HG03378 (cell line): ENCODE measurements at regions not wholly inside any gene's neighbourhood (a gene's known extent, or its start where the extent isn't known, plus 50 kb on each side); places are given as distances from the start of the nearest gene placed in this dataset.
"Not testable (repeated sequence)": the region's sequence is repeated elsewhere in the genome, so short reads cannot be mapped to it uniquely, and the experiment has no call there.

Experiments used
- ATAC-seq: cut with Tn5 transposase; IDR thresholded peaks from one replicate; pipeline ENCODE4 v1.9.1; 2021; ENCODE audit warnings: mild to moderate bottlenecking, moderate library complexity; ENCODE audit not compliant: unreplicated experiment

DNA sequence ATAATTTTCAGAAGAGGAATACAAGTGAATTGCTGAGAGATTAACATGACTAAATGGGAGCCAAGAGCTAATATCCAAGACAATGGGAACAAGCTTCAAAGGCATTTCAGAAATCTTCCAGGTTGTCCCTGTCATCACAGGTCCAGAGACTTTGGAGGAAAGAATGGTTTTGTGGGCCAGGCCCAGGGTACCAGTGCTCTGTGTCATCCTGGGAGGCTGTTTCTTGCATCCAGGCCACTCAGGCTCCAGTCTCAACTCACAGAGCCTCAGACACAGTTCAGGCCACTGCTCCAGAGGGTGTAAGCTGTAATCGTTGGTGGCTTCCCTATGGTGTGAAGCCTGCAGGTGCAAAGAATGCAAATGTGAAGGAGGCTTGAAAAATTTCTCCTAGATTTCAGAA, 170.4 kb upstream of the NRG3 start:
- no peak for ATAC-seq

- no peak for ATAC-seq
Measured at GRCh38 chr10:81708416-81708815, 166.6 kb upstream of the NRG3 start.

DNA sequence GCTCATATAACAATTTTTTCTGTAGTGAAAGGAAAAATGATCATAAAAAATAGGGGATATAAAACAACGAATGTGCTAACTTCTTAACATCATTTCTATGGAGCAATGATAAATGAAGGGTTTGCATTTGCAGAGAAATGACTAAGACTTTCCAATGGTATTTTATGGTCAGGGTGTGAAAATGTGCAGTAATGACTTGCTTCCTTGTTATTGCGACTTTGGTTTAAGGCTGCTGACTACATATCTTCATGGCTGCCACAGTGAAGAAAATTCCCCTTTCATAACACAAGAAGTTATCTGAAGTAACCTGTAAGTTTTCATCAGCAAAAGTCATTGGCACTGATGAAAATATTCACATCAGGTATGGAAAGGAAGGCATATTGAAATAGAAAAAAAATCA, 166.1 kb upstream of the NRG3 start:
- no peak for ATAC-seq

DNA sequence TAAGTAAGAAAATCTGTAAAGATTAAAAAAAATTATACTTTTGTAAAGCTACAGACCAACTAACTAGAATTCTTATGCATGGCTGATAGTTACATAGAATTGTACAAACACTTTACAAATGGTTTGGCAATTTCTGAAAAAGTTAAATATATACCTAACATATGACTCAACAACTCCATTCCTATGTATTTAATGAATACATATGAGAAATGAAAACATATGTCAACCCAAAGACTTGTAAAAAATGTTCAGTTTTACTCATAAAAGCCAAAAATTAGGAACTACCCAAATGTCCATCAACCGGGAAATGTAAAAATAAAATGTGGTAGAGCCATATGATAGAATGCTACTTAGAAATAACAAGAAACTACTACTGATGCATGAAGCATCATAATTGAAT, 152.6 kb upstream of the NRG3 start:
- ATAC-seq = no peak

- no peak for ATAC-seq
Measured at GRCh38 chr10:81724431-81724830, 150.6 kb upstream of the NRG3 start.

- ATAC-seq = no peak
Measured at GRCh38 chr10:81725851-81726250, 149.1 kb upstream of the NRG3 start.

DNA sequence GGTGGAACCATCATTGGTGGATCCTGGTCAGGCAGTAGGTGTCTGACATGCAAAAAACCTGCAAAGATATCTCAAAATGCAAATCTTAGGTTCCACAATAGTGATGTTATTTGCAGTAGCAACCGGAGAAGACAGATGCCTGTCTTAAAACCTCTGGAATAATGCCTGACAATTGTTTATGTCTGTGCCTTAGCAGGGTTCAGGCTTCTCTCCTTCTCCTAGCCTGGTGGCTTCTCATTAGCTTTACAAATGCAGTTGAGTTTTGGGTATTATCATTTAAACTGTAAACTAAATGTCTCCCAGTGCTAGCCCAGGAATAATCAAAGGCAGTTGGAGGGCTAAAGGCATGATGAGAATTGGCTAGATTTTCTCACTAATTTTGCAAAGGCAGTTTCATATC, 146.3 kb upstream of the NRG3 start:
- ATAC-seq = no peak

DNA sequence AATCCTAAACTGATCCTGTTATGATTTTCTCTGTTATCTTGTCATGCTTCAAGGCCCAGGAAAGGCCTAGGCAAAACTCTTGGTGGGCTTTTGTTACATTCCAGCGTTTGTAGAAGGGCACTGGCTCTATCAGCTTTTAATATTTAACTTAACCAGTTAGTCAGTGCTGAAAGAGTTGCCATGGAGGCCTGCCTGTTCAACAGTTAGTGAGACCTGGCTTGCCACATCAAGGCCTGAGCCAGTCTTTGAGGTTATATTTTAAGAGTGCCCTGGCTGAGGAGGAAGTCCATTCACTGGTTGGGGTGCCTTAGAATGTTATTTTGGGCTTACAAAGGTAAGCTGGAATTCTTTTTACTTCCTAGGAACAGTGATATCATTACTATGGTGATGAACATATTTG, 144.1 kb upstream of the NRG3 start:
- ATAC-seq = no peak

- ATAC-seq = no peak
Measured at GRCh38 chr10:81733542-81733941, 141.5 kb upstream of the NRG3 start.

DNA sequence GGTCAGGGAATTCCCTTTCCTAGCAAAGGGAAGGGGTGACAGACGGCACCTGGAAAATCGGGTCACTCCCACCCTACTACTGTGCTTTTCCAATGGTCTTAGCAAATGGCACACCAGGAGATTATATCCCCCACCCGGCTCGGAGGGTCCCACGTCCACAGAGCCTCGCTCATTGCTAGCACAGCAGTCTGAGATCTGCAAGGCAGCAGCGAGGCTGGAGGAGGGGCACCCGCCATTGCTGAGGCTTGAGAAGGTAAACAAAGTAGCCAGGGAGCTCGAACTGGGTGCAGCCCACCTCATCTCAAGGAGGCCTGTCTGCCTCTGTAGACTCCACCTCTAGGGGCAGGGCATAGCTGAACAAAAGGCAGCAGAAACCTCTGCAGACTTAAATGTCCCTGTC, 139.8 kb upstream of the NRG3 start:
- not testable (repeated sequence) for ATAC-seq

DNA sequence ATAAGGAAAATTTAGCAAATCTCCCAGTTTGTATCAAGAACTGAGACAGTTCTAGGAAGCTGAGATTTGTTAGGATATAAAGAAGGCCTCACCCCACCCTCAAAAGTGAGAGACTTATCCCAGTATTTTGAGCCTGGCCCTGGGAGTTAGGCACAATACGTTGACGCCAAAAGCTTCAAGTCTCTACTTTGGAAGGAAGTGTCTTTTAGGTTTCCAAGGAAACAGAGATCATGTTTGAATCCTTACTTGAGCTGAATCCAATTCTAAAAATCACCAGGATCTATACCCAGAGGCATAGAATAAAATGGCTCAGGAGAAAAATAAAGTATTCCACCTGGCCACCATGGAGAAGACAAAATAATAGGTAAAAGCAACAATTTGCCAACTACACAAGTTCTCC, 115.9 kb upstream of the NRG3 start:
- no peak for ATAC-seq

- ATAC-seq = no peak
Measured at GRCh38 chr10:81784111-81784597, 90.8 kb upstream of the NRG3 start.

- no peak for ATAC-seq
Measured at GRCh38 chr10:81792729-81793128, 82.3 kb upstream of the NRG3 start.

DNA sequence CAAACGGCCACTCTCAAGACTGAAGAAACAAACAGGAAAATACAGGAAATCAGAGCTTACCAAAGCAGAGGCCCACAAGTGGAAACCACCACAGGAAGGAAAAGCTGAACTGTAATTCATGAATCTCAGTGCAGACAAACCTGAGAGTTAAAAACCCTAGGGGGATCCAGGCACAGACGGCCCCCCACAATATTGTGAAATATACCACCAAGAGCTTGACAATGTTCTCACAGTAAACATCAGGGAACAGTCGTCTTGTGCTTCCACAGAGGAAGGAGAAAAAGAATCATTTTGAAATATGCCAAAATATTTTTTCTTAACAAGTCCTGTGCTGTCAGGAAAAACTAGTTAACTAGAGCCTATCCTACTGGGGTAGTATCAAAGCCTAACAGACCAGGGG, 68.2 kb upstream of the NRG3 start:
- ATAC-seq = no peak

- ATAC-seq = no peak
Measured at GRCh38 chr10:81814842-81815241, 60.2 kb upstream of the NRG3 start.

DNA sequence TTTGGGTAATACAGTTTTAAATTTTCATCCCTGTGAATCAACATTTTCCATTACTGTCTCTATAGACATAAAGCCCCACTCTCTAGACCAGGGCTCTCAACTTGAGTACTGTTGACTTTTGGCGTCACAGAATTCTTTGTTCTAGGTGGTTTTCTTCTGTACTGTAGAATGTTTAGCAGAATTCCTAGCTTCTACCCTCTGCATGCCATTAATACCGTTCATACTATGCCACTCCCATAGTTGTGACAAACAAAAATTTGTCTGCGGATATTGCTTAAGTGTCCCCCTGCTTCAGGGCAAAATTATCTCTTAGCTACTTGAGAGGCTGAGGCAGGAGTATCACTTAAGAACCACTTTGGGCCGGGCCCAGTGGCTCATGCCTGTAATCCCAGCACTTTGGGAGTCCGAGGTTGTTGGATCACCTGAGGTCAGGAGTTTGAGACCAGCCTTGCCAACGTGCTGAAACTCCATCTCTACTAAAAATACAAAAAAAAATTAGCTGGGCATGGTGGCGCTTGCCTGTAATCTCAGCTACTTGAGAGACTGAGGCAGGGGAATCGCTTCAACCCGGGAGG, 57.3 kb upstream of the NRG3 start:
- no peak for ATAC-seq

- no peak for ATAC-seq
Measured at GRCh38 chr10:81820418-81820817, 54.6 kb upstream of the NRG3 start.
